Naive B cell (primary cell): ENCODE measurements at regions not wholly inside any gene's neighbourhood (a gene's known extent, or its start where the extent isn't known, plus 50 kb on each side); places are given as distances from the start of the nearest gene placed in this dataset.

Experiments
- ATAC-seq, 2 donors: fragments of 150-1000 bp; cut with Tn5 transposase; 2 replicates each; pipeline ENCODE4 v1.10.0; 2021; ENCODE audit warnings: low read depth in 2 of 2, mild to moderate bottlenecking in 2 of 2, moderate library complexity in 2 of 2
- DNase-seq: peaks from one replicate; pipeline ENCODE4 v3.0.0; 2022
- H3K27ac Mint-ChIP-seq, 6 donors: one replicate each; pipeline ENCODE4 v1.8.0; 2020 to 2022; ENCODE audit warnings: mild to moderate bottlenecking in 6 of 6, mixed read lengths in 6 of 6, moderate library complexity in 5 of 6, inconsistent platforms in 2 of 6
- H3K27me3 Mint-ChIP-seq, 3 donors: one replicate each; pipeline ENCODE4 v1.8.0; 2021 to 2022; ENCODE audit warnings: mixed read lengths in 3 of 3, mild to moderate bottlenecking in 1 of 3
- H3K36me3 Mint-ChIP-seq, 2 donors: one replicate each; pipeline ENCODE4 v1.8.0; 2020 to 2022; ENCODE audit warnings: mixed read lengths in 2 of 2, inconsistent platforms in 1 of 2, mild to moderate bottlenecking in 1 of 2
- H3K4me1 Mint-ChIP-seq, 3 donors: one replicate each; pipeline ENCODE4 v1.8.0; 2020 to 2022; ENCODE audit warnings: mixed read lengths in 3 of 3, inconsistent platforms in 1 of 3, mild to moderate bottlenecking in 1 of 3, moderate library complexity in 1 of 3
- H3K4me3 Mint-ChIP-seq, 8 donors: one replicate each; pipeline ENCODE4 v1.8.0; 2020 to 2022; ENCODE audit warnings: mild to moderate bottlenecking in 8 of 8, mixed read lengths in 8 of 8, moderate library complexity in 8 of 8, inconsistent platforms in 2 of 8
- H3K9me3 Mint-ChIP-seq, 7 donors: one replicate each; pipeline ENCODE4 v1.8.0; 2020 to 2022; ENCODE audit warnings: mixed read lengths in 7 of 7, mild to moderate bottlenecking in 5 of 7, inconsistent platforms in 2 of 7, moderate library complexity in 1 of 7

GRCh38 chr1:217342105-217342504 is 288.8 kb downstream of the GPATCH2 start:
- H3K36me3 Mint-ChIP-seq, result no peaks in the 10 kb centered on the region
- no peak overlapping the region for H3K4me3 Mint-ChIP-seq
- peaks cover 0 to 11% (median 2%) of the 10 kb centered on the region in 7 donors for H3K9me3 Mint-ChIP-seq
- no peaks in the 10 kb centered on the region for H3K4me1 Mint-ChIP-seq
- no peak for DNase-seq
- H3K27me3 Mint-ChIP-seq, result no peaks in the 10 kb centered on the region
- no peak overlapping the region for H3K27ac Mint-ChIP-seq
- no peak for ATAC-seq

- Mint-ChIP-seq H3K4me1 (no peaks in the 10 kb centered on the region), H3K36me3 (no peaks in the 10 kb centered on the region), H3K9me3 (peaks cover 0 to 8% (median 3%) of the 10 kb centered on the region in 7 donors), H3K4me3 (no peak overlapping the region), H3K27me3 (no peaks in the 10 kb centered on the region), H3K27ac (no peak overlapping the region)
- no peak for DNase-seq
- no peak for ATAC-seq
Measured at GRCh38 chr1:217336724-217337123, 294.2 kb downstream of the GPATCH2 start.

- H3K4me1 Mint-ChIP-seq, result no peaks in the 10 kb centered on the region
- no peak overlapping the region for H3K27ac Mint-ChIP-seq
- no peaks in the 10 kb centered on the region for H3K36me3 Mint-ChIP-seq
Measured at GRCh38 chr1:217333939-217334338, 297.0 kb downstream of the GPATCH2 start.

GRCh38 chr1:217332431-217333065 is 298.3 kb downstream of the GPATCH2 start:
- no peak for DNase-seq
- no peak overlapping the region for H3K4me3 Mint-ChIP-seq
- H3K36me3 Mint-ChIP-seq, result no peaks in the 10 kb centered on the region
- H3K9me3 Mint-ChIP-seq, result peaks cover 7 to 20% (median 11%) of the 10 kb centered on the region in 7 donors
- H3K27me3 Mint-ChIP-seq, result no peaks in the 10 kb centered on the region
- H3K27ac Mint-ChIP-seq, result no peak overlapping the region
- ATAC-seq, result no peak
- H3K4me1 Mint-ChIP-seq, result no peaks in the 10 kb centered on the region

More at GRCh38 chr1:217333939-217334338, 297.0 kb downstream of the GPATCH2 start:
- DNase-seq (no peak), ATAC-seq (no peak)
- H3K9me3 Mint-ChIP-seq, result peaks cover 7 to 20% (median 11%) of the 10 kb centered on the region in 7 donors
- H3K4me3 Mint-ChIP-seq, result no peak overlapping the region
- H3K27me3 Mint-ChIP-seq, result no peaks in the 10 kb centered on the region

GRCh38 chr1:217331698-217332097 is 299.2 kb downstream of the GPATCH2 start:
- peaks cover 7 to 20% (median 11%) of the 10 kb centered on the region in 7 donors for H3K9me3 Mint-ChIP-seq
- H3K4me3 Mint-ChIP-seq, result no peak overlapping the region
- no peak for DNase-seq
- no peak overlapping the region for H3K27ac Mint-ChIP-seq
- no peaks in the 10 kb centered on the region for H3K4me1 Mint-ChIP-seq
- H3K27me3 Mint-ChIP-seq, result no peaks in the 10 kb centered on the region
- no peaks in the 10 kb centered on the region for H3K36me3 Mint-ChIP-seq
- ATAC-seq, result no peak

- Mint-ChIP-seq H3K27me3 (no peaks in the 10 kb centered on the region), H3K4me3 (no peak overlapping the region), H3K27ac (no peak overlapping the region), H3K9me3 (peaks cover 7 to 20% (median 10%) of the 10 kb centered on the region in 7 donors), H3K36me3 (no peaks in the 10 kb centered on the region), H3K4me1 (no peaks in the 10 kb centered on the region)
- DNase-seq (no peak), ATAC-seq (no peak)
Measured at GRCh38 chr1:217327901-217328300, 303.0 kb downstream of the GPATCH2 start.

- H3K36me3 Mint-ChIP-seq, result no peaks in the 10 kb centered on the region
- H3K27ac Mint-ChIP-seq, result peak overlapping the region in 1 of 6 donors; percentile 4
- no peak overlapping the region for H3K4me3 Mint-ChIP-seq
- H3K9me3 Mint-ChIP-seq, result peaks cover 0 to 2% (median 0%) of the 10 kb centered on the region in 7 donors
- DNase-seq, result no peak
- H3K4me1 Mint-ChIP-seq, result no peaks in the 10 kb centered on the region
- H3K27me3 Mint-ChIP-seq, result no peaks in the 10 kb centered on the region
- no peak for ATAC-seq
Measured at GRCh38 chr1:217322834-217323233, 308.1 kb downstream of the GPATCH2 start.

GRCh38 chr1:217315346-217315745 is 315.5 kb downstream of the GPATCH2 start:
- ATAC-seq, result no peak
- Mint-ChIP-seq H3K4me3 (no peak overlapping the region), H3K9me3 (peaks cover 0 to 8% (median 0%) of the 10 kb centered on the region in 7 donors), H3K36me3 (no peaks in the 10 kb centered on the region), H3K4me1 (no peaks in the 10 kb centered on the region), H3K27me3 (no peaks in the 10 kb centered on the region), H3K27ac (no peak overlapping the region)
- DNase-seq, result no peak

GRCh38 chr1:217313096-217313495 is 317.8 kb downstream of the GPATCH2 start:
- no peak for DNase-seq
- no peak for ATAC-seq
- no peaks in the 10 kb centered on the region for H3K36me3 Mint-ChIP-seq
- H3K27me3 Mint-ChIP-seq, result no peaks in the 10 kb centered on the region
- H3K27ac Mint-ChIP-seq, result no peak overlapping the region
- H3K4me1 Mint-ChIP-seq, result no peaks in the 10 kb centered on the region
- H3K4me3 Mint-ChIP-seq, result no peak overlapping the region
- peaks cover 0 to 8% (median 3%) of the 10 kb centered on the region in 7 donors for H3K9me3 Mint-ChIP-seq

- H3K27ac Mint-ChIP-seq, result no peak overlapping the region
- ATAC-seq (no peak), DNase-seq (no peak)
- no peaks in the 10 kb centered on the region for H3K36me3 Mint-ChIP-seq
- no peak overlapping the region for H3K4me3 Mint-ChIP-seq
- H3K9me3 Mint-ChIP-seq, result peaks cover 0 to 8% (median 3%) of the 10 kb centered on the region in 7 donors
- no peaks in the 10 kb centered on the region for H3K4me1 Mint-ChIP-seq
- H3K27me3 Mint-ChIP-seq, result no peaks in the 10 kb centered on the region
Measured at GRCh38 chr1:217311766-217312165, 319.1 kb downstream of the GPATCH2 start.

GRCh38 chr1:217311269-217311668 is 319.6 kb downstream of the GPATCH2 start:
- Mint-ChIP-seq H3K4me3 (no peak overlapping the region), H3K27me3 (no peaks in the 10 kb centered on the region), H3K9me3 (peaks cover 0 to 8% (median 4%) of the 10 kb centered on the region in 7 donors), H3K27ac (no peak overlapping the region), H3K36me3 (no peaks in the 10 kb centered on the region), H3K4me1 (no peaks in the 10 kb centered on the region)
- DNase-seq, result no peak
- no peak for ATAC-seq

- ATAC-seq (no peak), DNase-seq (no peak)
- H3K4me1 Mint-ChIP-seq, result no peaks in the 10 kb centered on the region
- H3K36me3 Mint-ChIP-seq, result no peaks in the 10 kb centered on the region
- H3K27ac Mint-ChIP-seq, result no peak overlapping the region
- peaks cover 0 to 5% (median 2%) of the 10 kb centered on the region in 7 donors for H3K9me3 Mint-ChIP-seq
- H3K4me3 Mint-ChIP-seq, result no peak overlapping the region
- H3K27me3 Mint-ChIP-seq, result no peaks in the 10 kb centered on the region
Measured at GRCh38 chr1:217281332-217281731, 349.6 kb downstream of the GPATCH2 start.

- DNase-seq (no peak), ATAC-seq (no peak)
- H3K27me3 Mint-ChIP-seq, result no peaks in the 10 kb centered on the region
- H3K4me3 Mint-ChIP-seq, result no peak overlapping the region
- peaks cover 0 to 3% (median under 1%) of the 10 kb centered on the region in 7 donors for H3K9me3 Mint-ChIP-seq
- no peaks in the 10 kb centered on the region for H3K4me1 Mint-ChIP-seq
- no peak overlapping the region for H3K27ac Mint-ChIP-seq
- H3K36me3 Mint-ChIP-seq, result no peaks in the 10 kb centered on the region
Measured at GRCh38 chr1:217275655-217276398, 355.1 kb downstream of the GPATCH2 start.

GRCh38 chr1:217274927-217275654 is 355.8 kb downstream of the GPATCH2 start:
- H3K4me1 Mint-ChIP-seq, result no peaks in the 10 kb centered on the region
- DNase-seq, result no peak
- peaks cover 0 to 3% (median 2%) of the 10 kb centered on the region in 7 donors for H3K9me3 Mint-ChIP-seq
- no peaks in the 10 kb centered on the region for H3K27me3 Mint-ChIP-seq
- H3K4me3 Mint-ChIP-seq, result no peak overlapping the region
- H3K27ac Mint-ChIP-seq, result no peak overlapping the region
- no peak for ATAC-seq
- H3K36me3 Mint-ChIP-seq, result no peaks in the 10 kb centered on the region
